GM23338 (cell line): ENCODE measurements at regions not wholly inside any gene's neighbourhood (a gene's known extent, or its start where the extent isn't known, plus 50 kb on each side); places are given as distances from the start of the nearest gene placed in this dataset.

Experiments
- CREB1 ChIP-seq: fragments of 250-450 bp; sonication (Bioruptor Pico); IDR thresholded peaks from 2 replicates; pipeline ENCODE4 v1.5.0; 2020; ENCODE audit warnings: low read depth, mild to moderate bottlenecking, moderate library complexity
- CTCF ChIP-seq, 2 experiments: fragments of 200-600 bp in 1 of 2; sonication (generic) in 1 of 2; conservative IDR thresholded peaks; 2 replicates each; pipeline versions ENCODE4 v1.5.1 to v1.6.1; 2016 to 2017; ENCODE audit warnings: antibody characterized with exemption in 2 of 2, low read depth in 2 of 2, mild to moderate bottlenecking in 2 of 2, moderate library complexity in 1 of 2
- EZH2 ChIP-seq: fragments of 200-600 bp; sonication (generic); IDR thresholded peaks from one replicate; pipeline ENCODE4 v1.8.0; 2017; ENCODE audit warnings: antibody characterized with exemption, mild to moderate bottlenecking, low read depth; ENCODE audit not compliant: unreplicated experiment
- JUNB ChIP-seq: IDR thresholded peaks from one replicate; pipeline ENCODE4 v1.6.1; 2016; ENCODE audit warnings: antibody characterized with exemption; ENCODE audit not compliant: unreplicated experiment
- REST ChIP-seq: IDR thresholded peaks from one replicate; pipeline ENCODE4 v1.6.1; 2018; ENCODE audit warnings: antibody characterized with exemption; ENCODE audit not compliant: unreplicated experiment
- STAT1 ChIP-seq: IDR thresholded peaks from one replicate; pipeline ENCODE4 v1.6.1; 2016; ENCODE audit warnings: antibody characterized with exemption; ENCODE audit not compliant: unreplicated experiment
- ZNF462 ChIP-seq: fragments of 250-450 bp; sonication (Bioruptor Pico); IDR thresholded peaks from 2 replicates; pipeline ENCODE4 v1.5.0; 2020; ENCODE audit warnings: mild to moderate bottlenecking, moderate library complexity

GRCh38 chr2:5509362-5509761 is 182.8 kb upstream of the SOX11 start (continued):
- TF ChIP-seq ZNF462 (CRISPR knock-in tag) (no peak), CREB1 (CRISPR knock-in tag) (no peak), REST (no peak), EZH2 (no peak), CTCF (conservative IDR thresholded peaks at IDR 0.05; ENCODE audit: low read depth in 2 of 2) (no peak), JUNB (no peak), STAT1 (no peak)
